Renal cortex interstitium (tissue), 11 donors: ENCODE measurements at regions not wholly inside any gene's neighbourhood (a gene's known extent, or its start where the extent isn't known, plus 50 kb on each side); places are given as distances from the start of the nearest gene placed in this dataset.
"Not testable (repeated sequence)": the region's sequence is repeated elsewhere in the genome, so short reads cannot be mapped to it uniquely, and the experiment has no call there.

Experiments used
- DNase-seq, 11 donors: peaks; one replicate each; pipeline ENCODE4 v3.0.0-alpha.2; 2013; ENCODE audit warnings: low read depth in 9 of 11, low spot score in 4 of 11; ENCODE audit errors: extremely low read depth in 1 of 11

- not testable (repeated sequence) for DNase-seq
Measured at GRCh38 chr6:17224501-17224900, 56.7 kb upstream of the RBM24 start.

GRCh38 chr6:17225767-17226630 is 55.2 kb upstream of the RBM24 start:
- no peak for DNase-seq

GRCh38 chr6:17226786-17227233 is 54.4 kb upstream of the RBM24 start:
- no peak for DNase-seq

GRCh38 chr6:17227403-17227802 is 53.8 kb upstream of the RBM24 start:
- DNase-seq, result no peak
